HG03565 (cell line): ENCODE measurements at regions not wholly inside any gene's neighbourhood (a gene's known extent, or its start where the extent isn't known, plus 50 kb on each side); places are given as distances from the start of the nearest gene placed in this dataset.
"Not testable (repeated sequence)": the region's sequence is repeated elsewhere in the genome, so short reads cannot be mapped to it uniquely, and the experiment has no call there.

Experiments used
- ATAC-seq: cut with Tn5 transposase; IDR thresholded peaks from one replicate; pipeline ENCODE4 v1.9.1; 2021; ENCODE audit warnings: mild to moderate bottlenecking, moderate library complexity; ENCODE audit not compliant: unreplicated experiment

GRCh38 chr22:48834404-48834803 lies 993.3 kb downstream of the BRD1 start:
- ATAC-seq: no peak

- ATAC-seq: no peak
These were observed 995.1 kb downstream of the BRD1 start for GRCh38 chr22:48832592-48832991.

GRCh38 chr22:48829908-48830307 lies 997.8 kb downstream of the BRD1 start:
- ATAC-seq: no peak

GRCh38 chr22:48828688-48829087 lies 999.0 kb downstream of the BRD1 start:
- no peak for ATAC-seq

- no peak for ATAC-seq
These were observed 999.6 kb downstream of the BRD1 start for GRCh38 chr22:48827904-48828555.

GRCh38 chr22:48827268-48827846 lies 1000.3 kb downstream of the BRD1 start:
- no peak for ATAC-seq

DNA sequence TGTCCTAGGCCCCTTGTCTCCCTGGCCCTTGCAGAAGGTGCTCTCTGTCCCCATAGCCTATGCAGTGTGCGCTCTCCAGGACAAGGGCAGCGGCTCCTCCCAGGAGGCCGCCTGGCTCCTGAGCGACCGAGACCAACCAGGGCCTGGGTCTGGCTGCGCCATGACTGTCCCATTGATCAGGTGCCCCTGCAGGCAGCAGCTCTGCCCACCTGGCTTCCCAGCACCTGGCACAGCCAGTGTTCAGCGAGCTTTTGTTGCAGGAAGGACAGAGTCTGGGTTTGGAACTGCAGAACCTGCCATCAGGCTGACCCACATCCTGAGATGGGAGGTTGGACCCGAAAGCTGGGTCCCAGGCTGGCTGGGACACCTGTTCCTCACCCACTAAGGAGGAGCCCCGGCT lies 1001.1 kb downstream of the BRD1 start:
- no peak for ATAC-seq

GRCh38 chr22:48825802-48826520 lies 1001.7 kb downstream of the BRD1 start:
- no peak for ATAC-seq

- no peak for ATAC-seq
These were observed 1002.7 kb downstream of the BRD1 start for GRCh38 chr22:48824712-48825651.

DNA sequence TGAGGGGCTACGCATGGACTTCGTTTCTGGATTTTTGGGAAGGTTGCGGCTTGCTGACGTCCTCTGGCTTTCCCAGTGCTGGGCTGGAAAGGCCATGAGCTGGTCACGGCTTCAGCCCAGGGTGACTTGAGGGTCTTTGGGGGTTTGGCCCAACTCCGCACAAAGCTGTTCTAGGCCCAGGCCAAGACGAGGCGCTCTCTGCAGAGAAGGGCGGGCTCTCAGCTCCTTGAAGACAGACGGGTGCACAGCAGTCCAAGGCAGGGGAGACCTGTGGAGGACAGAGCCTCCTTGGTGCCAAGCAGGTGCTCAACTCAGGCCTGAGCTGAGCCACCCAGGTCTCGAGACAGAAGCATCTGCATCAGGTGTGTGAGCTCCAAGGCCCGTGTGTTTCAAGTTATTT lies 1003.7 kb downstream of the BRD1 start:
- ATAC-seq: no peak

DNA sequence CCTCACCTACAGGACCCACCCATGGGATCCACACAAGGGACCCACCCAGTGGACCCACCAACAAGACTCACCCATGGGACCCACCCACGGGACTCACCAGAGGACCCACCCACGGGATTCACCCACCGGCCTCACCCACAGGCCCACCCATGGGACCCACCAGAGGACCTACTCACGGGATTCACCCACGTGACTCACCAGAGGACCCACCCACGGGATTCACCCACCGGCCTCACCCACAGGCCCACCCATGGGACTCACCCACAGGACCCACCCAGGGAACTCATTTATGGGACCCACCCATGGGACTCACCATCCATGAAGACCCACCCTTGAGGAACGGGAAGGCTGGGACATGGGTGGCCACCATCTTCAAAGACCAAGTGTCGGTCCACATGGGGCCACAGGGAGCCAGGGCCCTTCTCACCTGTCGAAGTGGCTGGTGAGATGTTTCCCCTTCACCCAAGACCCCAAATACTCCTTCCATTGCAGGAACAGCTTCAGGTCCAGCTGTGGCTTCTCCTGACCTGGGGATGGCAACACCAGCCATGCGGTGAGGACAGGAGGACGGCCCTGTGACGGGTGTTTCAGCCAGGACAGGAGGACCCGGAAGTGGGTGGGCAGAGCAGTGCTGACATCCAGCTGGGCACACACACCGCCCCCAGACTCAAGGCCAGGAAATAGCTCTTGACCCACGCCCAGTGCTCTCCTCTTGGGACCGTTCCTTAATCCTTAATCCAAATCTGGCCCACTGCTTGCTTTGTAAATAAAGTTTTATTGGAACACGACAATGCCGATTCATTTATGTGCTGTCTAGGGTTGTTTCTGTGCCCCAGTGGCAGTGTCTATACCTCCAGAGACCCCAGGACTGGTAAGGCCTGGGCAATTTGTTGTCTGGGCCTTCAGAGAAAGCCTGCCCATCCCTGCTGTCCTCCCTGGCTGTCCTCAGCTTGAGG lies 1005.1 kb downstream of the BRD1 start:
- ATAC-seq: no peak

- no peak for ATAC-seq
These were observed 1005.9 kb downstream of the BRD1 start for GRCh38 chr22:48821727-48822126.

GRCh38 chr22:48821346-48821690 lies 1006.4 kb downstream of the BRD1 start:
- ATAC-seq: no peak

DNA sequence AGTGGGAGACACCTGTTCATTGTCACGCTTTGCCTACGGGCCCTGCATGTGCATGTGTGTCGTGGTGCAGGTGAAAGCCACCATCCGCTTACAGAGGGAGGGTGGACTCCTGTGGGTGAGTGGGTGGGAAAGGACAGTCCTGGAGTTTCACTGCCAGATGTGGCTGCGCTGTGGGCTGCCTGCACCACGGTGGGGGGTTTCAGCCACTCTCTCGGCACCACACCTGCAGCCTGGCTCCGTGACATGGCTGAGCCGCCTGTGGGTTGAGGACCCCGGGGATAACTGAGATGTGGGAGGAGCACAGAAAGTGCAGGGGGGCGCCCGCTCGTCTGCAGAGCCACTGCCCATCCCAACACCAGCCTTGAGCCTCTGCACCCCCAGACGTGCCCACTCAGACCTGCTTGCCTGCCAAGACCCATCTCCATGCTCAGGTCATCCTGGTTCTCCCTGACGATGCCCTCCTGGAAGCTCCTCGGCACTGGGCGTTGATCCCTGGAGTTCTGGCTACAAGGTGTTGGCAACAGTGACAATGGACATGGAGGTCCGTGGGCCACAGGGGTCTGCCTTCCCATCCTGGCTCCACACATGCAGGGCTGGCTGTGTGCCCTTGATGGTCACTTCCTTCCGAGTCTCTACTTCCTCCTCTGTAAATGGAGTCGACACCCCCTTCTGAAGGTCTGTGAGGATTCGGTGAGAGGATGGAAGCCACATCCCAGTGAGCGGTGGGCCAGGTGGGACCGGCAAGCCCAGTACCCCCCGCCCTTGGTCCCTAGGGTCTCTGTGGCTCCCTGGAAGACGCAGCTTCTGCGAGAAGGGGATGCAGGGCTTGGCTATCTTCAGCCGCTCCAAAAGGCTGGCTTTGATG lies 1007.0 kb downstream of the BRD1 start:
- ATAC-seq: no peak

GRCh38 chr22:48819961-48820360 lies 1007.7 kb downstream of the BRD1 start:
- ATAC-seq: no peak

DNA sequence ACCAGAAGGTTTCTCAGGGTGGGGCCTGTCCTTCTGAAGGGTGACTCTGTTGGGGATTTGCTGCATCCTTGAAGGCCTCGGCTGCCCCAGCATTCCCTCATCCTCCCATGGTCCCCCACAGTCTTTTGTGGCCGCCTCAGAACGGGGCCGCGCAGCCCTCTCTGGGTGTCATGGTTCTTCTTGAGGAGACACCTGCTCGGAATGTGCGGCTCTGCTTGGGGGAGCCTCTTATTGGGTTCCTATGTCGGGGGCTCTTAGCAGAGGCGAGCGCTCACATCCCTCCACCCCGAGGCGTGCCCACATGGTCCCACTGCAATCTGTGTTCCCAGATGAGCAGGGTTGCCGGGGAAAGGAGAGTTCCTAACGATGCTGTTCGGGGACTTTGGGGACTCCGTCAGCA lies 1008.4 kb downstream of the BRD1 start:
- no peak for ATAC-seq

- not testable (repeated sequence) for ATAC-seq
These were observed 1010.2 kb downstream of the BRD1 start for GRCh38 chr22:48817491-48817890.

GRCh38 chr22:48811885-48812284 lies 1015.8 kb downstream of the BRD1 start:
- ATAC-seq: no peak
